GM12875 (cell line): ENCODE measurements at regions not wholly inside any gene's neighbourhood (a gene's known extent, or its start where the extent isn't known, plus 50 kb on each side); places are given as distances from the start of the nearest gene placed in this dataset.

Experiments used
- H3K4me3 ChIP-seq: one replicate; pipeline ENCODE4 v1.5.1; 2011; ENCODE audit warnings: low read depth, low read length, control low read depth
- CTCF ChIP-seq: IDR thresholded peaks from 2 replicates; pipeline ENCODE4 v1.5.1; 2011; ENCODE audit warnings: low read depth, mild to moderate bottlenecking, control low read depth, inconsistent platforms, low read length, moderate library complexity, borderline replicate concordance; ENCODE audit not compliant: insufficient read depth

- no peak for TF ChIP-seq CTCF
- H3K4me3 ChIP-seq: no peak overlapping the region
Measured at GRCh38 chr7:94344826-94345225, 49.9 kb upstream of the COL1A2 start.
